ENCODE measurements at regions not wholly inside any gene's neighbourhood (a gene's known extent, or its start where the extent isn't known, plus 50 kb on each side); places are given as distances from the start of the nearest gene placed in this dataset.

DNA sequence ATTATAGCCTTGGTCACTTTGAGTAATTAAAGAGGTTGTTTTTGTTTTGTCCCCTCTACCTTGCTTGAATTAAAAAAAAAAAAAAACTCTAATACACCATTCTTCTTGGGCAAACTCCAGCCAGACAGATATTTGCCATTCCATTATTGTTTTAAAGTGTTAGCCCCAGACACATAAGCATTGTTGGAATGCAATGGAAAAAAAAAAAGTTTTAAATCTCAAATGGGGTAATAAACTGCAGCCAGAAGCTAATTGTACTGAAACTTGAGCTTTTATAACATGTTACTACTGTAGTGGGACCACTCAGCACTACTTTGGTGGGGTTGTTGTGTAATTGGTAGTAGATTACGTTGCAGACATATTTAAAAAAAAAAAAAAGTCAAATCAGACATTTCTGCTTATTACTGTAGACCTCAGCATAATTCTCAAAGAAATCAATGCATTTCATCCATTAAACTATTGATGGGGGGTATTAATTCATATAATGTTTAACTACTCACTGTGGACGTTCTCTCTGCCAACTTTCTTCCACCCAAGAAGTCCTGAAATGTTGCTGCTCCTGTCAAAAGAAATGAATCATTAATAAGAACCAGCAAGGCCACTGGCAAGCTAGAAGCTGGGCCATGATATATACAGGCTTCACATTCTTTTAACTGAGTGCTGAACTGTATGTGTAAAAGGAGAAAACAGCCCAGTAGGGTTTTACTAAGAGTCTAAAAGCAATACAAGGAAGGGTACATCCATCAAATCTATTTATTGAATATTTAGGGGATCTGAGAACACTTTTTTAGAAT is 626.6 kb upstream of the SOX9 start:
- TF ChIP-seq, protein P1, sequence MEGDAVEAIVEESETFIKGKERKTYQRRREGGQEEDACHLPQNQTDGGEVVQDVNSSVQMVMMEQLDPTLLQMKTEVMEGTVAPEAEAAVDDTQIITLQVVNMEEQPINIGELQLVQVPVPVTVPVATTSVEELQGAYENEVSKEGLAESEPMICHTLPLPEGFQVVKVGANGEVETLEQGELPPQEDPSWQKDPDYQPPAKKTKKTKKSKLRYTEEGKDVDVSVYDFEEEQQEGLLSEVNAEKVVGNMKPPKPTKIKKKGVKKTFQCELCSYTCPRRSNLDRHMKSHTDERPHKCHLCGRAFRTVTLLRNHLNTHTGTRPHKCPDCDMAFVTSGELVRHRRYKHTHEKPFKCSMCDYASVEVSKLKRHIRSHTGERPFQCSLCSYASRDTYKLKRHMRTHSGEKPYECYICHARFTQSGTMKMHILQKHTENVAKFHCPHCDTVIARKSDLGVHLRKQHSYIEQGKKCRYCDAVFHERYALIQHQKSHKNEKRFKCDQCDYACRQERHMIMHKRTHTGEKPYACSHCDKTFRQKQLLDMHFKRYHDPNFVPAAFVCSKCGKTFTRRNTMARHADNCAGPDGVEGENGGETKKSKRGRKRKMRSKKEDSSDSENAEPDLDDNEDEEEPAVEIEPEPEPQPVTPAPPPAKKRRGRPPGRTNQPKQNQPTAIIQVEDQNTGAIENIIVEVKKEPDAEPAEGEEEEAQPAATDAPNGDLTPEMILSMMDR (conservative IDR thresholded peaks at IDR 0.05; ENCODE audit: low read length), result no peak
- no peak for TF ChIP-seq EZH2phosphoT487 (IDR thresholded peaks at IDR 0.05; ENCODE audit: borderline replicate concordance)

Measured in Loucy (cell line).